AG09319 (cell line): ENCODE measurements at regions not wholly inside any gene's neighbourhood (a gene's known extent, or its start where the extent isn't known, plus 50 kb on each side); places are given as distances from the start of the nearest gene placed in this dataset.

ENCODE experiments used
- DNase-seq: peaks from one replicate; pipeline ENCODE4 v3.0.0-alpha.2; 2010; ENCODE audit warnings: low read depth; ENCODE audit errors: extremely low read depth
- TF ChIP-seq, protein P1 (sequence below): IDR thresholded peaks from 2 replicates; pipeline ENCODE4 v1.5.1; 2011; ENCODE audit warnings: low read depth, mild to moderate bottlenecking, inconsistent platforms, low read length, moderate library complexity

DNA sequence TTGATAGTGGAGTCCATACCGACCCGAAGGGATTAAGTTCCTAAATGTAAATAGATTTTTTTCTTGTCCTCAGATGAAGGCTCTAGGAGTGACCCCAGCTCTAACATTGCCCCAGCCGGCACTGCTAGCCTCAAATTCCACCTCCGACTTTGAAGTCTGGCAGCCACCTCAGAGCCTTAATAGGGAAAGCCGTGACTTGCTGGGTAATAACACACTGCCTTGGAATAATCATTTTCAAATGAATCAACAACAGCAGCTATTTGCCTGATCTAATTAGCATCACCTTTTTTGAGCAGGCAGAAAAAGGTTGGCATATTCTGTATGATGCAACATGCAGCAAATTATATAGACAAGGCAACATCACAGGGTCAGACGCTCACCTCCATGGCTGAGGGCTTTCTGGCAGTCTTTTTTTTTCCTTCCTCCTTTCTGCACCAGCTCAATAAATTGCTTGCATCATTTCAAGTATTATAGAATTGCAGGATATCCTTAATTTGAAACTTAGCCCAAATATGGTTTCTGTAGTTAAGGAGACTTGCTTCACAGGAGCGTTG lies 276.5 kb upstream of the ATP5MC3 start:
- TF ChIP-seq, protein P1, sequence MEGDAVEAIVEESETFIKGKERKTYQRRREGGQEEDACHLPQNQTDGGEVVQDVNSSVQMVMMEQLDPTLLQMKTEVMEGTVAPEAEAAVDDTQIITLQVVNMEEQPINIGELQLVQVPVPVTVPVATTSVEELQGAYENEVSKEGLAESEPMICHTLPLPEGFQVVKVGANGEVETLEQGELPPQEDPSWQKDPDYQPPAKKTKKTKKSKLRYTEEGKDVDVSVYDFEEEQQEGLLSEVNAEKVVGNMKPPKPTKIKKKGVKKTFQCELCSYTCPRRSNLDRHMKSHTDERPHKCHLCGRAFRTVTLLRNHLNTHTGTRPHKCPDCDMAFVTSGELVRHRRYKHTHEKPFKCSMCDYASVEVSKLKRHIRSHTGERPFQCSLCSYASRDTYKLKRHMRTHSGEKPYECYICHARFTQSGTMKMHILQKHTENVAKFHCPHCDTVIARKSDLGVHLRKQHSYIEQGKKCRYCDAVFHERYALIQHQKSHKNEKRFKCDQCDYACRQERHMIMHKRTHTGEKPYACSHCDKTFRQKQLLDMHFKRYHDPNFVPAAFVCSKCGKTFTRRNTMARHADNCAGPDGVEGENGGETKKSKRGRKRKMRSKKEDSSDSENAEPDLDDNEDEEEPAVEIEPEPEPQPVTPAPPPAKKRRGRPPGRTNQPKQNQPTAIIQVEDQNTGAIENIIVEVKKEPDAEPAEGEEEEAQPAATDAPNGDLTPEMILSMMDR: no peak

DNA sequence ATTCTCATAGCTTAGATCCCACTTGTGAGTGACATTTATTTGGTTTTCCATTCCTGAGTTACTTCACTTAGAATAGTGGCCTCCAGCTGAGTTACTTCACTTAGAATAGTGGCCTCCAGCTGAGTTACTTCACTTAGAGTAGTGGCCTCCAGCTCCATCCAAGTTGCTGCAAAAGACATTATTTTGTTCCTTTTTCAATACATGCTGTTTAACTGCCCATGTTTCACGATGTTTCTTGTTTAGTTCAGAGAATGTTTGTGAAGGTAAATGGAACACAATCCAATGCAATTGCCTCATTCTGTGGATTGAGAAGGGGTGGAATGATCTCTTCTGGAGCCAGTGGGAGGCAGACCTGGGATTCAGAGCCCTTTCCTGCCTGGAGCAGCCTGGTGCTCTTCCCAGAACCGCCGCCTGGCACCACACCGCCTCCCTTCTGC lies 273.5 kb upstream of the ATP5MC3 start:
- DNase-seq: no peak
- TF ChIP-seq, protein P1: no peak

More for the DNA sequence above, 276.5 kb upstream of the ATP5MC3 start:
- no peak for DNase-seq

DNA sequence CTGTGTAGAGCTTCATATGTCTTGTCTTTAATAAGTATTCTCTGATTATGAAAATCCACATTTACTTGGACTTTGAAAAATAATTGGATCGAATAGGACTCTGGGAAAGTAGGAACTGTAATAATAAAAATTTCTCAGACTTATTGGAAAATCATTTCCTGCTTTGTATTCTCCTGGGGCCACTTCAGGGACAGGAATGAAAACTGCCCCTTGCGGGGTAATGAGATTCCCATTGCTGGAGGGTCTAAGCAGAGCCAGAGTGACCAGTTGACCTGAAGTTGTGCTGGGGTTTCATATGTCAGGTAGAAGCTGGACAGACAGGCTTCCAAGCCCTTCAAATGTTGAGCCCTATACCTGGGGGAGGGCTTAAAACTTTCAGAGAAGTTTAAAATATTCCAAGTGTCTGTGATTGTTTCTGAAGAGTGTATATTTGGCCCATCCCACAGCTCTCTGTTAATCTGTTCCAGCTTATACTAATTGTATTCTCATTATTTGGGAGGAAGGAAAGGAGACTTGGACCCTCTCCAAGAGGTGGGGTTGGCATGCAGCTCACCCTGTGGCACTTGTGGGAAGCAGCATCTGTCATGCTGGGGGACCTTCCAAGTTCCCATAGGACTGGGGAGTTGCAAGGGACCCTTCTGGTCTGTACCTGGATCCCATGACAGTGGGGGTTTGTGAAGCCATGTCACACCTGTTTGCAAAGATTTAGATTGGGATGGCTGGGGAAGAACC lies 268.7 kb upstream of the ATP5MC3 start:
- TF ChIP-seq, protein P1: no peak
- no peak for DNase-seq

DNA sequence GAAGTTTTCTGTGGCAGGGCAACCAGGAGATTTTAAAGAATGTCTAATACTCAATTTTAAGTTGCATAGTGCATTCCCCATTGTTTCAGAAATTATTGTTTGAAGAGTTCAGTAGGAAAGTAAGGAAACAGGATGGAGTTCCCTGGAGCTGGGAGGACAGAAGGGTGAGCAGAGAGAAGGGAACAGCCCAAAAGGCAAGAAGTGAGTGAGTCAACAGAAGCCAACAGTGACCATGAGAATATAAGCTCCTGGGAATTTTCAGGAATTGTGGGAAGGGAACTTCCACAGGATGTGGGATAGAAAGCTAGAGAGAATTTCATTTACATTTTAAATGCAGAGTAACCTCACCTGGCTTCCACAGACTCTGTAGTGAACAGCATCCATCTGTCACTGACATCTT lies 268.1 kb upstream of the ATP5MC3 start:
- no peak for DNase-seq
- TF ChIP-seq, protein P1: no peak

DNA sequence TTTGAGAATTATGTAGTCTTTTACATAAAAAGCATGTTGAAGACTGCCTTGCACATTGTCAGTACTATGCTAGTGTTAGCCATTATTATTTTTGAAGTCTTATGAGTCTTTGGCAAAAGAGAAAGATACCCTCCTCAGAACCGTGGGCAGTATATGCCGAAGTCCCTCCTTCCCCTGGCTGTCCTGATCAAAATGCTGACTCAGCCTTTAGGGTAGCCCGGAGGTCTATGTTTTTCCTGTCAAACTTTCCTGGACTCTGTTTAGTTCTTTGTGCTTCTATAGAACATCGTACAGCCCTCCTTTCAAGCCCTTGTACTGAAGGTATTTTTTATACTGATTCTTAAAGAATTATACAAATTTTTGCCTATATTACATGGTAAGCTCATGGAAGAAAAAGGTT lies 264.7 kb upstream of the ATP5MC3 start:
- TF ChIP-seq, protein P1: no peak
- no peak for DNase-seq

DNA sequence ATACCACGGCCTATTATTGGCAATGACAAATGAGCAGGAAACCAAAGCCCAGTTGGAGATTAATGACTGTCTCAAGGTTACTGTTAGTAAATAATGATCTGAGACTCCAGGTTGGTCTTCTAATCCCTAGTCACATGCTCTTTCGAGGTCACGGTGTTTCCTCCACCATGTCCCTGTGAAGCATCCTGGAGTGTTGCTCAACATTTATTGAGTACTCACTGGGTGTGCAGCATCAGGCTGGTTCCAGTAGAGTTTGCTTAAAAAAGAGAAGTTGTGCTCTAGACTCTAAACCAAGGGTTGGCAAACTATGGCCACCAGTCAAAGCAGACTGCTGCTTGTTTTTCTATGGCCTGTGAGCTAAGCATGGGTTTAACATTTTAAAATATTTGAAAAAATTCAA lies 263.8 kb upstream of the ATP5MC3 start:
- no peak for DNase-seq
- TF ChIP-seq, protein P1: no peak

DNA sequence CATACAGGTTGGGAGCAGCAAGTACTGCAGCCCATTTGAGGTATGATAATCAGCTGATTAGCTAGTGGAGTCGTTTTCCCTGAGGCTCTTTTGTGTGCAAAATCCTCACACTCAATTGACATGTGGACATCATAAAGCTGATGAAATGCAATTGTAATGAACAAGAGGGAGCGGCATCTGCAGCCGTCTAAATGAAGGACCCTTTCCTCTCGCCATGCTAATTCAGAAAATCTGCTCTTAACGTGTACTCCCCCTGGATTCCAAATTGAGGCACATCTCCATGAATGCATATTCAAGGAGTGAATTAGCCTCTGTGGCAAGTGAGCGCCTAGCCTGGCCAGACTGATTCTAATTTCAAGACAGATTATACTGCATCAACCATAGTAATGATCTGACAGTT lies 260.9 kb upstream of the ATP5MC3 start:
- TF ChIP-seq, protein P1: no peak
- no peak for DNase-seq
